DND-41 (cell line): ENCODE measurements at regions not wholly inside any gene's neighbourhood (a gene's known extent, or its start where the extent isn't known, plus 50 kb on each side); places are given as distances from the start of the nearest gene placed in this dataset.

ENCODE experiments used
- ATAC-seq: fragments of 200-7000 bp; cut with Tn5 transposase; 3 replicates; pipeline ENCODE4 v1.9.1; 2021; ENCODE audit warnings: low read depth; ENCODE audit not compliant: insufficient read depth
- DNase-seq: peaks from one replicate; pipeline ENCODE4 v3.0.0-alpha.2; 2020
- H2AFZ ChIP-seq: 2 replicates; pipeline ENCODE4 v1.6.0; 2012; ENCODE audit warnings: low read depth, low read length
- H3K27ac ChIP-seq: 2 replicates; pipeline ENCODE4 v1.5.1; 2012; ENCODE audit warnings: low read length, inconsistent platforms
- H3K27me3 ChIP-seq: fragments of 200-600 bp; sonication (generic); 2 replicates; pipeline ENCODE4 v1.6.0; 2012; ENCODE audit warnings: low read length, mild to moderate bottlenecking, inconsistent platforms; ENCODE audit not compliant: insufficient read depth, poor library complexity
- H3K36me3 ChIP-seq: 2 replicates; pipeline ENCODE4 v1.5.1; 2012; ENCODE audit warnings: low read length, inconsistent platforms; ENCODE audit not compliant: insufficient read depth
- H3K4me1 ChIP-seq: 2 replicates; pipeline ENCODE4 v1.5.1; 2012; ENCODE audit warnings: mild to moderate bottlenecking, low read length; ENCODE audit not compliant: insufficient read depth
- H3K4me2 ChIP-seq: 2 replicates; pipeline ENCODE4 v1.6.0; 2012; ENCODE audit warnings: mild to moderate bottlenecking, moderate library complexity, low read length, inconsistent platforms; ENCODE audit not compliant: insufficient read depth
- H3K4me3 ChIP-seq, 2 experiments: fragments of 200-600 bp in 1 of 2; shearing (Covaris generic) in 1 of 2; 2 replicates each; pipeline ENCODE4 v1.5.1; 2012 to 2016; ENCODE audit warnings: inconsistent platforms in 2 of 2, low read length in 2 of 2, mild to moderate bottlenecking in 2 of 2, low read depth in 1 of 2, moderate library complexity in 1 of 2
- H3K79me2 ChIP-seq: 2 replicates; pipeline ENCODE4 v1.6.0; 2012; ENCODE audit warnings: low read length, inconsistent platforms; ENCODE audit not compliant: insufficient read depth
- H3K9ac ChIP-seq: 2 replicates; pipeline ENCODE4 v1.6.0; 2012; ENCODE audit warnings: low read depth, mild to moderate bottlenecking, inconsistent platforms, low read length, moderate library complexity
- H3K9me3 ChIP-seq: 2 replicates; pipeline ENCODE4 v1.5.1; 2012; ENCODE audit warnings: low read length, moderate library complexity, mild to moderate bottlenecking, inconsistent platforms; ENCODE audit not compliant: insufficient read depth, severe bottlenecking
- H4K20me1 ChIP-seq: 2 replicates; pipeline ENCODE4 v1.6.0; 2012; ENCODE audit warnings: low read length; ENCODE audit not compliant: insufficient read depth
- CTCF ChIP-seq: IDR thresholded peaks from 2 replicates; pipeline ENCODE4 v1.5.1; 2012; ENCODE audit warnings: borderline replicate concordance, low read length, moderate library complexity, mild to moderate bottlenecking; ENCODE audit not compliant: poor library complexity, severe bottlenecking; ENCODE audit errors: extremely low read depth
- EZH2 ChIP-seq: IDR thresholded peaks from 3 replicates; pipeline ENCODE4 v1.6.1; 2012; ENCODE audit warnings: borderline replicate concordance, low read depth, mild to moderate bottlenecking, moderate library complexity, low read length, inconsistent platforms; ENCODE audit not compliant: severe bottlenecking

GRCh38 chr19:28332351-28332750, 880.6 kb downstream of the UQCRFS1 start:
- H3K4me1 ChIP-seq: no peaks in the 10 kb centered on the region
- no peaks in the 10 kb centered on the region for H3K9me3 ChIP-seq
- no peaks in the 10 kb centered on the region for H4K20me1 ChIP-seq
- TF ChIP-seq EZH2: no peak
- no peaks in the 10 kb centered on the region for H3K79me2 ChIP-seq
- H3K27me3 ChIP-seq: no peaks in the 10 kb centered on the region
- no peak overlapping the region for H3K4me2 ChIP-seq
- ATAC-seq (no peak), DNase-seq (no peak)
- no peak overlapping the region for H3K27ac ChIP-seq
- H3K36me3 ChIP-seq: no peaks in the 10 kb centered on the region
- H2AFZ ChIP-seq: no peak overlapping the region
- H3K9ac ChIP-seq: no peak overlapping the region
- no peak overlapping the region for H3K4me3 ChIP-seq

- no peak overlapping the region for H3K9ac ChIP-seq
- no peak for TF ChIP-seq EZH2
- TF ChIP-seq CTCF: no peak
- no peaks in the 10 kb centered on the region for H3K36me3 ChIP-seq
- no peaks in the 10 kb centered on the region for H3K27me3 ChIP-seq
- no peak overlapping the region for H3K27ac ChIP-seq
- DNase-seq (no peak), ATAC-seq (no peak)
- no peaks in the 10 kb centered on the region for H3K79me2 ChIP-seq
- no peak overlapping the region for H3K4me3 ChIP-seq
- H3K4me2 ChIP-seq: no peak overlapping the region
- H3K4me1 ChIP-seq: no peaks in the 10 kb centered on the region
- no peaks in the 10 kb centered on the region for H3K9me3 ChIP-seq
- no peaks in the 10 kb centered on the region for H4K20me1 ChIP-seq
- no peak overlapping the region for H2AFZ ChIP-seq
These were observed 881.4 kb downstream of the UQCRFS1 start for GRCh38 chr19:28331596-28331995.

- no peak overlapping the region for H2AFZ ChIP-seq
- ATAC-seq (no peak), DNase-seq (no peak)
- no peak overlapping the region for H3K27ac ChIP-seq
- H3K36me3 ChIP-seq: no peaks in the 10 kb centered on the region
- H3K4me3 ChIP-seq: no peak overlapping the region
- no peak overlapping the region for H3K9ac ChIP-seq
- H3K27me3 ChIP-seq: no peaks in the 10 kb centered on the region
- H4K20me1 ChIP-seq: no peaks in the 10 kb centered on the region
- H3K4me2 ChIP-seq: no peak overlapping the region
- peaks cover under 1% of the 10 kb centered on the region; the same call in 1 of the 2 replicates for H3K4me1 ChIP-seq
- no peaks in the 10 kb centered on the region for H3K79me2 ChIP-seq
- H3K9me3 ChIP-seq: no peaks in the 10 kb centered on the region
- TF ChIP-seq EZH2 (no peak), CTCF (no peak)
These were observed 882.1 kb downstream of the UQCRFS1 start for GRCh38 chr19:28330831-28331230.

GRCh38 chr19:28329429-28329828, 883.5 kb downstream of the UQCRFS1 start:
- Histone ChIP-seq H3K4me2 (no peak overlapping the region), H3K9ac (no peak overlapping the region), H4K20me1 (no peaks in the 10 kb centered on the region), H3K27ac (no peak overlapping the region), H3K9me3 (no peaks in the 10 kb centered on the region), H2AFZ (no peak overlapping the region), H3K4me3 (no peak overlapping the region), H3K36me3 (no peaks in the 10 kb centered on the region), H3K79me2 (no peaks in the 10 kb centered on the region), H3K4me1 (peaks cover 5% of the 10 kb centered on the region; the same call in 1 of the 2 replicates), H3K27me3 (no peaks in the 10 kb centered on the region)
- DNase-seq (no peak), ATAC-seq (no peak)
- no peak for TF ChIP-seq EZH2
- no peak for TF ChIP-seq CTCF
